ENCODE measurements at regions not wholly inside any gene's neighbourhood (a gene's known extent, or its start where the extent isn't known, plus 50 kb on each side); places are given as distances from the start of the nearest gene placed in this dataset.

GRCh38 chr15:46441294-46442062, 806.6 kb downstream of the SQOR start:
- no peak for DNase-seq

- DNase-seq = no peak
Measured at GRCh38 chr15:46442184-46442583, 807.4 kb downstream of the SQOR start.

GRCh38 chr15:46442901-46443590, 808.2 kb downstream of the SQOR start:
- DNase-seq = no peak

GRCh38 chr15:46450112-46450809, 815.4 kb downstream of the SQOR start:
- no peak for DNase-seq

- DNase-seq = no peak
Measured at GRCh38 chr15:46450810-46451182, 816.0 kb downstream of the SQOR start.

- DNase-seq = no peak
Measured at GRCh38 chr15:46452297-46452820, 817.5 kb downstream of the SQOR start.

- no peak for DNase-seq
Measured at GRCh38 chr15:46456456-46456855, 821.6 kb downstream of the SQOR start.

- no peak for DNase-seq
Measured at GRCh38 chr15:46460431-46461094, 825.7 kb downstream of the SQOR start.

- no peak for DNase-seq
Measured at GRCh38 chr15:46461416-46461815, 826.6 kb downstream of the SQOR start.

GRCh38 chr15:46467041-46467440, 832.2 kb downstream of the SQOR start:
- no peak for DNase-seq

GRCh38 chr15:46471096-46471495, 836.3 kb downstream of the SQOR start:
- DNase-seq = no peak

- DNase-seq = no peak
Measured at GRCh38 chr15:46489276-46489675, 854.4 kb downstream of the SQOR start.

- no peak for DNase-seq
Measured at GRCh38 chr15:46496491-46497115, 861.8 kb downstream of the SQOR start.

- no peak for DNase-seq
Measured at GRCh38 chr15:46502667-46503066, 867.8 kb downstream of the SQOR start.

GRCh38 chr15:46518381-46518780, 883.6 kb downstream of the SQOR start:
- no peak for DNase-seq

GRCh38 chr15:46523701-46524100, 888.9 kb downstream of the SQOR start:
- no peak for DNase-seq

GRCh38 chr15:46525984-46526725, 891.3 kb downstream of the SQOR start:
- no peak for DNase-seq

- DNase-seq = no peak
Measured at GRCh38 chr15:46526726-46527110, 891.9 kb downstream of the SQOR start.

- DNase-seq = no peak
Measured at GRCh38 chr15:46543626-46544025, 908.8 kb downstream of the SQOR start.

- DNase-seq = no peak
Measured at GRCh38 chr15:46548989-46549388, 914.2 kb downstream of the SQOR start.

GRCh38 chr15:46552316-46552715, 917.5 kb downstream of the SQOR start:
- DNase-seq = no peak

All from right kidney (tissue), 1 donor.